ENCODE measurements at regions not wholly inside any gene's neighbourhood (a gene's known extent, or its start where the extent isn't known, plus 50 kb on each side); places are given as distances from the start of the nearest gene placed in this dataset.

- TF ChIP-seq ELF1 (tag; IDR thresholded peaks at IDR 0.05) (no peak), ARID3B (CRISPR knock-in tag; IDR thresholded peaks at IDR 0.05; ENCODE audit: borderline replicate concordance) (no peak), ZNF23 (CRISPR knock-in tag; IDR thresholded peaks at IDR 0.05) (no peak), MTA2 (IDR thresholded peaks at IDR 0.05; ENCODE audit: low read depth) (no peak), ILF3 (IDR thresholded peaks at IDR 0.05; ENCODE audit: borderline replicate concordance) (no peak), ZBTB5 (IDR thresholded peaks at IDR 0.05) (no peak), ZZZ3 (IDR thresholded peaks at IDR 0.05) (no peak), ZNF592 (IDR thresholded peaks at IDR 0.05) (no peak), JUNB (CRISPR knock-in tag; conservative IDR thresholded peaks at IDR 0.05) (no peak), KLF10 (CRISPR knock-in tag; IDR thresholded peaks at IDR 0.05) (no peak), NCOA4 (IDR thresholded peaks at IDR 0.05; ENCODE audit: partially characterized antibody) (no peak), CTCF (IDR thresholded peaks at IDR 0.05 in 2 of 3, conservative IDR thresholded peaks at IDR 0.05 in 1 of 3; ENCODE audit: insufficient read depth in 2 of 3, low read depth in 1 of 3, low read length in 3 of 3) (no peak), TRIM24 (IDR thresholded peaks at IDR 0.05) (no peak), TAF1 (IDR thresholded peaks at IDR 0.05; ENCODE audit: control insufficient read depth, extremely low read depth, insufficient read depth, low read length, severe bottlenecking) (no peak)
Observed at GRCh38 chr7:115435178-115435577, 513.3 kb downstream of the MDFIC start.
